ENCODE measurements at regions not wholly inside any gene's neighbourhood (a gene's known extent, or its start where the extent isn't known, plus 50 kb on each side); places are given as distances from the start of the nearest gene placed in this dataset.

DNA sequence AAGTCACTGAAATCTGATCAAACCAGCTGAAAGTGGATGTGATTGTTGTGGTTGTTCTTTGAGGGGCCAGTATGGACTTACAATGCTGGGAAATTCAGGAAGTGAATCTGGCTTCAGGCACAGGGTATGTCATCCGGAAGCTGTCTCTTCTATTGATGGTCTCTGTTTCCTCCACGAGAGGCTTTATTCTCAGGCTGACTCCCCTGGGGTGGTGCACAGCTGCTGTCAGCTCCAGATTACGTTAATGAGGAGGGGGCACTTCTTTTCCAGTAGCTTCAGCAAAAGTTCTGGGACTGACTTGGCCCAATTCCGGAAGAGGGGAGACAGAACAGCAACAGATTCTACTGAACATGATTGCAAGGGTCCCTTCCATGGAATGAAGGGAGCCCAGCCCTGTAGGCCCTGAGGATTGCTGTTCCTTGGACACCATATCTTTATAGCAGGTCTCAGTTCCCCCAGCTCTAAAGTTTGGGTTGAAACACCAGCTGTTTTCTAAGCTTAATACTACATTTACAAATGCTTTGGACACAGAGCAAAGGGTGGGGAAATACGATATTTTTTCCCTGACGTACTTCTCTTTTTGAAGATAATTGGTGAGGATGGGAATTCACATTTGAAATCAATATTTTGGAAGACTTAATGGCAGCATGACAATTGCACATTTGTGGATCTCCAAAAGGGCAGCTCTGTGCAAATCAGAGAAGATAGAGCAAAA, 400.9 kb downstream of the TSN start:
- no peaks in the 10 kb centered on the region for H3K9me3 Mint-ChIP-seq
- no peaks in the 10 kb centered on the region for H3K4me1 Mint-ChIP-seq
- Histone ChIP-seq H3K27ac (ENCODE audit: low read length) (no peak overlapping the region), H3K36me3 (ENCODE audit: control insufficient read depth, insufficient read depth, low read length) (no peaks in the 10 kb centered on the region), H3K4me1 (ENCODE audit: control insufficient read depth, insufficient read depth, low read length) (no peaks in the 10 kb centered on the region), H3K27me3 (ENCODE audit: control insufficient read depth, insufficient read depth, low read length) (no peaks in the 10 kb centered on the region), H3K4me3 (ENCODE audit: low read length) (no peak overlapping the region), H3K9me3 (ENCODE audit: control insufficient read depth, insufficient read depth, low read length) (no peaks in the 10 kb centered on the region)
- no peak overlapping the region for H3K27ac Mint-ChIP-seq
- no peaks in the 10 kb centered on the region for H3K27me3 Mint-ChIP-seq (ENCODE audit: low read depth in 2 of 2)
- TF ChIP-seq, protein P1, sequence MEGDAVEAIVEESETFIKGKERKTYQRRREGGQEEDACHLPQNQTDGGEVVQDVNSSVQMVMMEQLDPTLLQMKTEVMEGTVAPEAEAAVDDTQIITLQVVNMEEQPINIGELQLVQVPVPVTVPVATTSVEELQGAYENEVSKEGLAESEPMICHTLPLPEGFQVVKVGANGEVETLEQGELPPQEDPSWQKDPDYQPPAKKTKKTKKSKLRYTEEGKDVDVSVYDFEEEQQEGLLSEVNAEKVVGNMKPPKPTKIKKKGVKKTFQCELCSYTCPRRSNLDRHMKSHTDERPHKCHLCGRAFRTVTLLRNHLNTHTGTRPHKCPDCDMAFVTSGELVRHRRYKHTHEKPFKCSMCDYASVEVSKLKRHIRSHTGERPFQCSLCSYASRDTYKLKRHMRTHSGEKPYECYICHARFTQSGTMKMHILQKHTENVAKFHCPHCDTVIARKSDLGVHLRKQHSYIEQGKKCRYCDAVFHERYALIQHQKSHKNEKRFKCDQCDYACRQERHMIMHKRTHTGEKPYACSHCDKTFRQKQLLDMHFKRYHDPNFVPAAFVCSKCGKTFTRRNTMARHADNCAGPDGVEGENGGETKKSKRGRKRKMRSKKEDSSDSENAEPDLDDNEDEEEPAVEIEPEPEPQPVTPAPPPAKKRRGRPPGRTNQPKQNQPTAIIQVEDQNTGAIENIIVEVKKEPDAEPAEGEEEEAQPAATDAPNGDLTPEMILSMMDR (IDR thresholded peaks at IDR 0.05), result no peak
- no peaks in the 10 kb centered on the region for H3K36me3 Mint-ChIP-seq
- no peak overlapping the region for H3K4me3 Mint-ChIP-seq
- intact Hi-C loops (cut with micrococcal nuclease), result no loop called here
- no peak for DNase-seq
- no peak for ATAC-seq
- 73% methylated on average over 6 of the region's 6 CpGs for WGBS (ENCODE audit: insufficient coverage)

DNA sequence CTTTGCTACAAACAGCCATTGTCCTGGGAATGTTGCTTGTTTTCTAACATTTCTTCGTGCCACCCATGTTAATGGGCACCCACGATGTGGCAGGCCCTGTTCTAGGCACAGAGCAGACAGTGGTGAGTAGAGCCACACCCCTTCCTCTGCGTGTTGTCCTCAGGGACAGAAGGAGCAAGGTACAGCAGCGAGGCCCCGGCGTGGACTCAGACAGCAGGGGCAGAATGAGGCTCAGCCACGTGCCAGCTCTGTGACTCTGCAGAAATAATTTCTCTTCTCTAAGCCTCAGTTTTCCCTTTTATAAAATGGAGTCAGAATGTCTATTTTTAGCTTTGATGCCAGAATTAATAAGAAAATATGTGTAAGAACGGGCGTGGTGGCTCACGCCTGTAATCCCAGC, 401.7 kb downstream of the TSN start:
- TF ChIP-seq, protein P1 (IDR thresholded peaks at IDR 0.05), result no peak
- H3K4me1 Mint-ChIP-seq, result no peaks in the 10 kb centered on the region
- DNase-seq, result no peak
- no peak for ATAC-seq
- Histone ChIP-seq H3K27me3 (ENCODE audit: control insufficient read depth, insufficient read depth, low read length) (no peaks in the 10 kb centered on the region), H3K9me3 (ENCODE audit: control insufficient read depth, insufficient read depth, low read length) (no peaks in the 10 kb centered on the region), H3K36me3 (ENCODE audit: control insufficient read depth, insufficient read depth, low read length) (no peaks in the 10 kb centered on the region), H3K4me1 (ENCODE audit: control insufficient read depth, insufficient read depth, low read length) (no peaks in the 10 kb centered on the region), H3K27ac (ENCODE audit: low read length) (no peak overlapping the region), H3K4me3 (ENCODE audit: low read length) (no peak overlapping the region)
- H3K4me3 Mint-ChIP-seq, result no peak overlapping the region
- intact Hi-C loops (cut with micrococcal nuclease), result no loop called here
- no peaks in the 10 kb centered on the region for H3K36me3 Mint-ChIP-seq
- 86% methylated on average over 10 of the region's 10 CpGs for WGBS (ENCODE audit: insufficient coverage)
- H3K27ac Mint-ChIP-seq, result no peak overlapping the region
- H3K9me3 Mint-ChIP-seq, result no peaks in the 10 kb centered on the region
- H3K27me3 Mint-ChIP-seq (ENCODE audit: low read depth in 2 of 2), result no peaks in the 10 kb centered on the region

DNA sequence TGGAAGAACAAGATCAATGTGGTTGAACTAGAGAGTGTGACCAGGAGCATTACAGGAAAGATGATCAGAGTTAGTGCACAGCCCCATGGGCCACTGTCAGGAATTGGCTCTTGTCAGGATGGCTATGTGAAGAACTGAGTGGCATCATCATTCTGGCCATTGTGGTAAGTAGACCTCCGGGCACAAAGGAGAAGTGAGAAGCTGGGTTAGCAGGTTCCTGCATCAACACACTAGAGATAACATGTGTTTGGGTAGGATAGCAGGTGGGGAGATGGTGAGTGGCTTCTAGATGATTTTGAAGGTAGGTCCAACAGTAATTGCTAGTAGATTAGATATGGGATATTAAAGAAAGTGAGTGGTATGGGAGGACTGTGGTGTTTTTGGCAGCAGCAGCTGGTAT, 408.2 kb downstream of the TSN start:
- H3K36me3 Mint-ChIP-seq, result no peaks in the 10 kb centered on the region
- WGBS (ENCODE audit: insufficient coverage), result 14% methylated on average over 1 of the region's 1 CpG
- TF ChIP-seq, protein P1 (IDR thresholded peaks at IDR 0.05), result no peak
- no peak overlapping the region for H3K4me3 Mint-ChIP-seq
- Histone ChIP-seq H3K4me1 (ENCODE audit: control insufficient read depth, insufficient read depth, low read length) (peaks cover 3% of the 10 kb centered on the region), H3K36me3 (ENCODE audit: control insufficient read depth, insufficient read depth, low read length) (no peaks in the 10 kb centered on the region), H3K4me3 (ENCODE audit: low read length) (no peak overlapping the region), H3K27me3 (ENCODE audit: control insufficient read depth, insufficient read depth, low read length) (no peaks in the 10 kb centered on the region), H3K27ac (ENCODE audit: low read length) (no peak overlapping the region), H3K9me3 (ENCODE audit: control insufficient read depth, insufficient read depth, low read length) (no peaks in the 10 kb centered on the region)
- no peak overlapping the region for H3K27ac Mint-ChIP-seq
- intact Hi-C loops (cut with micrococcal nuclease), result no loop called here
- H3K9me3 Mint-ChIP-seq, result no peaks in the 10 kb centered on the region
- H3K27me3 Mint-ChIP-seq (ENCODE audit: low read depth in 2 of 2), result no peaks in the 10 kb centered on the region
- no peak for DNase-seq
- no peak for ATAC-seq
- H3K4me1 Mint-ChIP-seq, result no peaks in the 10 kb centered on the region

DNA sequence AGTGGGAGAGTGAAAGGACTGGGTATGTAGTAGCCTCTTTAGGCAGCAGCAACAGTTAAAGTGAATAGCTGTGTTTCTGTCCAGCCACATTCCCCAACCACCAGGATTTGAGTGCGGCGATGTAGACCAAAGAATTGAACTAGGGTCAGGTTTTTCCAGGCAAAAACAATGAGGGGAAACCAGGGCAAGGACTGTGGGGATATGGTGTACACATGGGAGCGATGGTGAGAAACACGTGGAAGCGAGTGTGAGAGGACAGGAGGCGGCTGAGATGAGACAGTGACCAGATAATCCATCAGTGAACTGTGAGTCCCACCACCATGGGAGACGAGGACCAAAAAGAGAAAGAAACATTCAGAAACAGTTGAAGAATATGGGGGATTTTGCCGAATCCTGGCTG, 409.5 kb downstream of the TSN start:
- Histone ChIP-seq H3K9me3 (ENCODE audit: control insufficient read depth, insufficient read depth, low read length) (no peaks in the 10 kb centered on the region), H3K27ac (ENCODE audit: low read length) (no peak overlapping the region), H3K27me3 (ENCODE audit: control insufficient read depth, insufficient read depth, low read length) (no peaks in the 10 kb centered on the region), H3K4me1 (ENCODE audit: control insufficient read depth, insufficient read depth, low read length) (peaks cover 3% of the 10 kb centered on the region), H3K36me3 (ENCODE audit: control insufficient read depth, insufficient read depth, low read length) (no peaks in the 10 kb centered on the region), H3K4me3 (ENCODE audit: low read length) (no peak overlapping the region)
- intact Hi-C loops (cut with micrococcal nuclease), result no loop called here
- Mint-ChIP-seq H3K27me3 (ENCODE audit: low read depth in 2 of 2) (no peaks in the 10 kb centered on the region), H3K36me3 (no peaks in the 10 kb centered on the region), H3K4me1 (no peaks in the 10 kb centered on the region), H3K4me3 (no peak overlapping the region), H3K9me3 (no peaks in the 10 kb centered on the region), H3K27ac (no peak overlapping the region)
- TF ChIP-seq, protein P1 (IDR thresholded peaks at IDR 0.05), result no peak
- WGBS (ENCODE audit: insufficient coverage), result 91% methylated on average over 8 of the region's 8 CpGs
- ATAC-seq, result no peak
- DNase-seq, result no peak

All from natural killer cell (primary cell).